Retina (tissue), 1 donor: ENCODE measurements at regions not wholly inside any gene's neighbourhood (a gene's known extent, or its start where the extent isn't known, plus 50 kb on each side); places are given as distances from the start of the nearest gene placed in this dataset.

Experiments
- DNase-seq: peaks from one replicate; pipeline ENCODE4 v3.0.0-alpha.2; 2016

DNA sequence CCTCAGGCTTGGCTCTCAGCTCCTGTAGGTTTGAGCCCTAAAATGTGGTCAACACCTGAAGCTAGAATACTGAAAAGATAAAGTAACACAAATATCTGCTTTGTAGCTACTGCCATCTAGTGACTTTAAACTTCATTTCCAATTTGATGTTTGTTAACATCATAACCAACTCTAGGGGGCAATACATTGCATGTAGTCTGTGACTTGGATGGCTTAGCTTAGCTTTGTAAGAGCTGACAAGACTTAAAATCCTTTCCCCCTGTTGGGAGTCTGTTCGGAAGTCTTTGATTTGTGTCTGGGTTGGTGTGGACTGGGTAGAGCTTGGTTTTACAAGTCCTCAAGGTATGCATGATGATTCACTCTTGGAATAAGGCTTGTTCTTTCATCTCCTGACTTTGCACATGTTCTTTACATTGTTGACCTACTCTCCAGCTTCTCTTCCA, 51.7 kb downstream of the SCN11A start:
- DNase-seq = peak; percentile 47

DNA sequence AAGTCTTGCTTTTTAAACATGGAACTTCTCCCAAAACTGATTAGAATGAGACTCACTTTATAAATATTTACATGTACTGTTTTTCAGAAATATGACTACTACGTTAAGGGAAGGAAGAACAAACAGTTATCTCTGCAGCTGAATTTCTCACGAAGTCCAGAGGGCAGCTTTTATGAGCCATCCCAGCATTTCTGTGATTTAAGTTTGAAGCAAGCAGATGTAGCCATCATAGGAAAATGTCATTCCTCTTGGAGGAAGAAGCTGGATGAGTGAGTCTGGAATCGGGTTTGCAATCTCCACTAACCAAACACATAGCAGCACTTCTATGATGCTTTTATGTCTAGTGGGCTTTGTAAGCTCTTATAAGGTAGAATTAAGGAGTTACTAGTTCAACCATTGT, 53.7 kb downstream of the SCN11A start:
- DNase-seq = no peak

DNA sequence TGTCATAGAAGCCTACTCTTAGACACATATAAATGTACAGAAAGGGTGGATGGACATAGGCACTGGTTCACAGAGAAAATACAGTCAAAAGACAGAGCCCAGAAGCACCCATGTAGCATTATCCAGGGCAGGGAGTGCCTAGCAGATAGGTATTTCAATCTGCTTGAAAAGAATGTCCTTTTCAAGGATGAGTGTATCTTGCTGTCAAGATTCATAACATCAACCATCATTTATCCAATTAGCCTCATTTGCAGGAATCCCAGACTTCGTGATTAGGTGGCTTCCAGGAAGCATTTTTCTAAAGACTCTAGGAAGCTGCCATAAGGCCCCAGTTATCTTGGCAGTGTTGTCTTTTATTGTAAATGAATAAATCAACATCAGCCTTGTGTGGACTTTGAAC, 55.6 kb downstream of the SCN11A start:
- no peak for DNase-seq

DNA sequence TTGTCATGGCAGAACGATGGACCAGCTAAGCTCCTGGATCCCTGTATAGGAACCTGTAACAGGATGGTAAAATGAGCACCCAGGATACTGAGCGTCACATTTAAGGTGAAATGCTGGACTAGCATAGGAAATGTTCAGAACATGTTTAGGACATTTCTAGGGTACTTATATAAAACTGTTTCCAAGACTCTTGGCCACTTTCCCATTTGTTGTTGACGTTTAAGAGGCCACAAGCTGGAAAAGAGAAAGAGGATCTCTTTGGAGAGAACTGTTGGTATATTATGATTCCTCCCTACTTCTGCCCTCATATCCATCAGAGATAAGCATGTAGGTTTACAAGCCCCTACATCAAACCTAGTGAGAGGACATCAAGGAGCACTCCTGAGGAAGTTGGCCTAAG, 57.5 kb downstream of the SCN11A start:
- no peak for DNase-seq

DNA sequence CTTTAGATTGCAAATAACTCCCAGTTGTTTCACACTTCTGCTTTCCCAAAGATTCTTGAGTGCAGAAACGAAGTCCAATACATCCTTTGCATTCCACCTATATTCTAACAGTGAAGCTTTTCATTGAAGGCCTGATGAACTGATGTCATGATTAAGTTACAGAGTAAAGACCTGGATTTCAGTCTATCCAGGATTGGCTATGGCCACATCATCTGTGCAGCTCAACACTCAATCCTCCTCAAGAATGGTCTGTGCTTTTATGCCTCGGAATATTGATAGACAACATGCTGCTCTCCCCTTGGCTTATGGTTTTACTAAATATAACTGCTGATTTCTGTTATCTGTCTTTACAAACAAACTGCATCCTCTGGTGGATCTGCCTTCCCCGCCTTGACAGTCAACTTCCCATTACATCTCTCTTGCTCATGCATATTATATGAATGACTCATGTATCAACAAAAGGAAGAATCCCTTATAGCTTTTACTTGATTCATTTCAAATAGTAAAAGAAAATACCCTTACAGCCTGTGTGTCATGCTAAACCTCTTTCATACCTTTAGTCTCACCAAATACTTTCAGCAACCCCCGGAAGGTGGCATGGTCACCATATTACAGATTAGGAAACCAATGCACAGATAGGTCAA, 59.5 kb downstream of the SCN11A start:
- no peak for DNase-seq

DNA sequence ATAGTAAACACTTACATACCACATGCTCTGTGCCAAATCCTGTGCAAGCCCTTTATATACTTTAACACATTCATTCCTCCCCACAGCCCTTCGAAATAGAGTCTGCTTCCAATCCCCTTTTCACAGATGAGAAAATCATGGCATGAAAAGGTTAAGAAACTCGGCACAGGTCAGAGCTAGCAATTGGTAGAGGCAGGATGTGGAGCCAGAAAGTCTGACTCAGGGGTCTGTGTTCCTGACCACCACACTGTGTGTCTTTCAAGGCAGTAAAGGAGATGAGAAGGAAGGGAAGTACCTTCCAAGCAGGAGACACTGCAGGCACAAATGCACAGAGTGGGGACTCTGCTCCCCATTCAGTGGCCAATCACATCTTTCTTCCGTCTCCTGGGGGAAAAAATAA, 61.1 kb downstream of the SCN11A start:
- no peak for DNase-seq

DNA sequence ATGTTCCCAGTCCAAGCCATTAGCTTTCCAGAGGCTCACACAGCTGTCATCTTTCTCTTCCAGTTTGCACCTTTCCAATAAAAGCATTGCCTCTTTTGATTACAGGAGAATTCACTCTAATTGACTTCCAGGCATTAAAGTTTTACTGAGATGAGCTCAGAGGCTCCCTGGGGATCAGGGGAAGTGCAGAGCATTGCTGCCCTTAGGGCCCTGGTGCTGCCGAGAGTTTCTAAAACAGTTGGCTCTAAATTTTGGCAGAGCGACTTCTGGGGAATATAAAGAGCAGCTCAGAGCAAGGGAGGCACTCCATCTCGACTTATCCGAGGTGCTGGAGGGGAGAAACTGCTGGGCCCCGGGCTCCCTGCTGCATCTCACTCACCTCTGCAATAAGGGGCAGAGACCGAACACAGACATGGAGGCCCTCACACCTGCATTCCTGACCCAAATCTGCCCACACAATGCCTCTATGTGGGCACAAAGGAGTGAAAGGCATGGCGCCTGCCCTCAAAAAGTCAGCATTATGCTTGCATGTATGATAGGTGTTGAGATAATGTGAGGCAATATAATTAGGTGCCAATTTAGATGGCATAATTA, 61.7 kb downstream of the SCN11A start:
- no peak for DNase-seq

DNA sequence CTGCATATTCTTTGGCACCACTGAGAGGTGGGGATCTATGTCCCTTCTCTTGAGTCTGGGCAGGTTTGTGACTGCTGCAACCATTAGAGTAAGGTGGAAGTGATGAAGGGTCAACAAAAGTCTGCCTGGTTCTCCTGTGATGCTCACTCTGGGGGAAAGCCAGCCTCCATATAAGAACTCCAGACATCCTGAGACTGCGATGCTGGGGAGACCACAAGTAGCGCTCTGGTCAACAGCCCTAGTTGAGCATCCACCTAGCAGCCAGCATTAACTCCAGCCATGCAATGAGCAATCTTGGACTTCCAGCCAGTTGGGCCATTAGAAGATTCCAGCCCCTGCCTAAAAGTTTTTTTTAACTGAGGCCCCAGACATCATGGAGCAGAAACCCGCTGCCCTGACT, 62.8 kb downstream of the SCN11A start:
- DNase-seq = no peak

DNA sequence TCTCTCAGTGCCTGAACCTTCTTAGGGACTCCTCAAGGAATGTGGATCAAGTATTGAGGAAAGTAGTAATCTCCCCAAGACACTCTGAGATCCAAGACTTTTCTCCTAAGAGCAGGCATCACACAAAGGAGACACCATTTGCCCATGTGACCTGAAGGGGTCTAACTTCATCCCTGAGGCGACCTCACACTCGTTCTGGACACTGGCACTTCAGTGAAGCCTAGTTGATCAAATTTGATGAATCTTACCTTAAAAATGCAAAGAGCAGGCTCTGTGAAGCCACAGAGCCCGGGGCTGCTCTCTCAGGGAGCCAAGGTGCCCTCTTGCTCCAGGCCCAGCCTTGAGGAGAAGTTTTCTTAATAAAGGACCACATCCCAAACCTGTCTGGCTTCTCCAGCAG, 64.3 kb downstream of the SCN11A start:
- DNase-seq = no peak

DNA sequence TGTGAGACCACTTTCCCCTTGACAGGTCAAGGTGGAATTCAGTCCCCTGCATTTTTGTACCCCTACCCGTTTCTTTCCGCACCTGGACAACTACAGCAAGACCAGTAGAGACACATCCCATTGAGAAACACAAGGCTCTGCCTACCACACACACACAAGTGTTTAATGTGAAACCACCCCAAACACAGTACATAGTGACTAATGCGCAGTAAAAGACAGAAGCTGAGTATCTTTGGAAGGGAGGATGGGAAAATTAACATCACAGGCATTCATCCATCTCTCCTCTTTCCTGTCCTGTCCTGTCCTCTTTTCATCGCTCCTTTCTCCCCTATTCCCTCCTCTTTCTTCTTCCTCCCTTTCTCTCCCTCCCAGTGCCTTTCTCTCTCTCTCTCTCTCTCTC, 64.8 kb downstream of the SCN11A start:
- DNase-seq = no peak

DNA sequence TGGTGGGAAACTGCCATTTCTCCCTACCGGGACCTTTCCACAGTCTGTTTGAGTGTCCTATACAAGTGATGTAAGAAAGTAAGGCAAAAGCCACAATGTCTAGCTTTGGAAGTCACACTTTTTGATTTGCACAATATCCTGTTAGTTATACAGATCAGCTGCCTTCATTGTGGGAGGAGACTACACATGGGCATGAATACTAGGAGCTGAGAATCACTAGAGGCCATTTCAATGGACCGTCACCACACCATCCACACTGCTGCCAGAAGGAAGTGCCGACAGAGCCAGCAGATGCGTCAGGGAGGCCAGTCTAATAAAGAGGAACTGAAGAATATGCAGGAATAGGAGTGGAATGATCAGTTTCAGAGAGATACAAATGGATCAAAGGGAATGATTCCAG, 65.8 kb downstream of the SCN11A start:
- no peak for DNase-seq

DNA sequence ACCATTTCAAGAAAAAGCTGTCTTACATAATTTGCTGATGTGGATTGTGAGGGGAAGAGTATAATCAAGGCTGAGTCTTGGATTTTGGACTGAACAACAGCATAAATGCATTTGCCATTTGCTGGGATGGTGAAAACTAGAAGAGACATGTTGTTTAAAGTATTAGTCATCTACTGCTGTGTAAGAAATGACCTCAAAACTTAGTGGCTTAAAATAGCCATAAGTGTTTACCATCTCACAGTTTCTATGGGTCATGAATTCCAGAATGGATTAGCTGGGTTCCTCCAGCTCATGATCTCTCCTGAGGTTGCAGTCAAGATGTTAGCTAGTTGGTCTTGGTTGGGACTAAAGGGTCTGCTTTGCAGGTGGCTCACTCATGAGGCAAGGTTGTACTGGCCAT, 66.2 kb downstream of the SCN11A start:
- DNase-seq = no peak

DNA sequence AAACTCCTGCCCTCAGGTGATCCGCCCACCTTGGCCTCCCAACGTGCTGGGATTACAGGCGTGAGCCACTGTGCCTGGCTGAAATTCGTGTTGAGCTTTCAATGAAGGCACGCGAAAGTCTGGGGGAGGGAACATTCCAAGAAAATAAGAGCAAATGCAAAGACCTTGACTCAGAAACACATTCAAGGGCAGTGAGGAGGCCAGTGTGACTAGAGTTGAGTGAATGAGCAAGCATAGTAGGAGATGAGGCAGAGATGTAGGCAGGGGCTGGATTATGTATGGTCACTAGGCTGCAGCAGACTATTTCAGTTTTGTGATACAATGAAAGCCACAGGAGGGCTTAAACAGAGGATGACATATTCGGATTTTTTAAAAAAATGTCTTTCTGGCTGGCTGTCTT, 67.0 kb downstream of the SCN11A start:
- DNase-seq = no peak

DNA sequence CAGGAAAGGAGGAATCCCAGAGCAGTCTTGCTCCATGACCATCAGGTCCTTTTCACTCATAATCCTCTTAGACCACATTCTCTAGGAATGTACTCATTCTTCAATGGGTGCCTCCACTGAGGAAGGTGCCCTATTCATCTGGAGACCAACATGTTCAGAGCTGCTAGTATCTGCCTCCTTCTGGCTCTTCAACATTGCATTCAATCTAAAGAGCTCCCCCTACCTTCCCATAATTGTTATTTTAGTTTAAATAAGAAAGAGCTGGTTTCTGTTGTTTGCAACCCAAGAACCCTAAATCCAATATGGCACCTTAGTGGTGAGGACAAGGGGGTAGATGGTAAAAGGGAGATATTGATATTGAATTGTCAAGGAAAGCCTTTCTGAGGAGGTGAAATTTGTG, 67.6 kb downstream of the SCN11A start:
- no peak for DNase-seq

DNA sequence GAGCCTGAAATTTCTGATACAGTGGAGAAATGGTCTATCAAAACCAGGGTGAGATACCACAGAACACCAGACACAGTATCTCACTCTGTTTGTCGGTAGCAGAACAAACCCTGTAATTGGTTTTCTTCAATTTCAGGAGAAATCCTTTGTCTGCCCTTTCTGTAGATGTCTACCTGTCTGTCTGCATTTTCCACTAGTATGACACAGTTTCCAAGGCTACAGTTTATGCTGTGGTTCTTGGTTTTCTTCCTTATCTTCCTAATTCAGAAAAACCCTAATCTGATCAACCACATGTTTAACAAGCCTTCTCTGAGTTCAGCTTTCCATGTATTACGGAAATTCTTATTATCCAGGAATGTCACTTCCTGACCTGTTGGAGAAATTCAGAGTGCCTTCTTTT, 70.8 kb downstream of the SCN11A start:
- DNase-seq = no peak

DNA sequence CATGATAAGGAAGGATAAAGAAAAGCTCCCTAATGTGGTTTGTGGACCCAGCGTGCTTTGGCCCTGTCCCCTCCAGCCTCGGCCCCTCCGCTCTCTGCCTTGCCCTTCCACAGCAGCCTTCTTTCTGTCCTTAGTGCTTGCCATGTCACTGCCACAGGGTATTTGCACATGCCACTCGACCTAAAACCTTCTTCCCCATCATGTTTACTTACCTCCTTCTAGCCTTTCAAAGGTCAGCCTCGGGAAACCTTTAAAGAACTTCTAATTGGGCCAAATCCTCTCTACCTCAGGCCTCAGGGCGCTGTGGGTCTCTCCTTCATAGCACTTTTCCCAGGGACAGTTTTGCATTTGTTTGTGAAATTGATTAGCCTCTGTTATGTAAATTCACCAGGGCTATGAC, 73.0 kb downstream of the SCN11A start:
- no peak for DNase-seq

DNA sequence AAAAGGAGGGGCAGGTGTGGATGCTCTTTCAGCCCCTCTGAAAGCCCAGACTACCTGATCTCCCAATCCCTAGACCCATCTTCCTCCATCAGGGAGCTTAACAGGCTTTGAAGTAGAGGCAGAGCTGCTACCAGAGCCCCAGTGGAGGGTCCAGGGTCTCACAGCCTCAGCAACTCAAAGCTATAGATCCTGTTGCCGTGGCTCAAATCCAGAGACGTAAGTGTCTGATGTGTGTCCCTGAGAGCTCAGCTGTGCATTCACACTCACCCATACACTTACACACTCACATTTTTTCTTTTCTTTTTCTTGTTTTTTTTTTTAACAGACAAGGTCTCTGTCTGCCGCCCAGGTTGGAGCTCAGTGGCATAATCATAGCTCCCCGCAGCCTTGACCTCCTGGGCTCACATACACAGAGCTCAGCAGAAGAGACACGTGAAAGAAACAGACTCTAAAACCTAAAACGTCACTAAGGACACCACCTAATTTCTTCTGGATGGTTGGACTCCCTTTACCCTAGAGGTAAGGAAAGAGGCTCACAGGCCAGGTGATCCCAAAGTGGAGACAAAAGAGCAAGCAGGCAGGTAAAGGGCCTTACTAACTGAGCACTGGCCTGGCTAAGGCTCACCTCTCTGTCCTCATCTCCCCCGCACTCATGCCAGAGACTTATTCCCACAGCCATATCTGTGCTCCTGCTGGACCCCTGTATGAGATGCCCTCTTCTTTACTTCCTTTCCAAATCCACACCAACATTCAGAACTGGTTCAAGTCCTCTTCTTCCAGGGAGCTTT, 80.7 kb downstream of the SCN11A start:
- DNase-seq = no peak

DNA sequence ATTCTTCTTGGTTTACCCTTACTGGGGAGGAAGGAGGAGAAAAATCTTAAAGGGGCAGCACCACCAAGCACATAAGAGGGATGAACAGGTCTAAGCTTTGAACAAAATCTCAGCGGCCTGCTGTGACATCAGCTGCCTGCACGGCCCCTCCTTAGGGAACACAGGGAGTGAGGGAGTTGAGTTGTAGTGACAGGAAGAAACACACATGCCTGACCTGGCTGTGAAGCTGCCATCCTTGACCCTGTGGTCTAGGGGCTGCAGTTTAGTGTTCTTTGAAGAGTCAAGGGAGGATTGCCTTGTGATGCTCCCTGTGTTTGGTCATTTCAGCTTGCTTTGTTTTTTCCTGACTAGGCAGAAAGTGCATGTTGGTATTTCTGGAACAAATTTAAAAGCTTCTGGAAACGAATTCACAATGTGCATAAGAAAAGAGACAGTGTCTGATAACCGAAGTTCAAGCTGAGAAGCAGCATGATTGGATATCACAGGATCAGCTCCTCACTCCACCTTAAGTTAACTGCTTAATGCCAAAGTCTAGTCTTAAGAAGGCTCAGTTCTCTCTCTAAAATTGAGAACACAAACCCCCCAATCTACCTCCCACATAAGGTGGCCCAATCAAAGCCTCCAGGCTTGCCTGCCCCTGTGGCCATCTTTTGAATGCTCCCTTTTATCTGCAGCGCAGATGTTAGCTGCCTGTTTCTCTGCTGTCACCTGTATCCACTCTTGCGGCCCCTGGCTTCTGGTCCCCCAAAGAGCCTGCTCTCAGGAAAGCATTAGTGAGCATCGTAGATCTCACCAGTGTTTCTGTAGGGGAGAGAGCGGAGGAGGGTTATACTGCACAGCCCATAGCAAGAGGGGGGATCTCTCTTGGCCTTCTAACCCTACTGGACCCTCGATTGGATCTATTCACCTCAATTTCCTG, 82.2 kb downstream of the SCN11A start:
- DNase-seq = no peak

DNA sequence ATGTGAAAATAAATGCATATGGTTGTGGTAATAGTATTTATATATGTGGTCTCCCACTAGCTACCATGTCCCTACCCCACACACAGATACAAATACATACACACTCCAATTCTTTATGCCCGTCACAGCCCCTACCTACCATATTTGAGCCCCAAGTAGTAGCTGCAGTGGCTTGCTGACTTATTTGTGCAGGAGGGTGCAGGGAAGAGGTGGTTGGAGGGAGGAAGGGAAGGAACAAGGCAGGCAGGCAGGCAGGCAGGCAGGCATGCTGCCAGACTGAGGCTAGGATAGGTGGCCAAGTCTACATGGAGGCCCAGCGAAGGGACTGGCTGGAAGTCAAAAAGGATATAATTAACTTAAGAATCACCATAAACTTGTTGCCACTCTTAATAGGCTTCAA, 82.9 kb downstream of the SCN11A start:
- DNase-seq = no peak

DNA sequence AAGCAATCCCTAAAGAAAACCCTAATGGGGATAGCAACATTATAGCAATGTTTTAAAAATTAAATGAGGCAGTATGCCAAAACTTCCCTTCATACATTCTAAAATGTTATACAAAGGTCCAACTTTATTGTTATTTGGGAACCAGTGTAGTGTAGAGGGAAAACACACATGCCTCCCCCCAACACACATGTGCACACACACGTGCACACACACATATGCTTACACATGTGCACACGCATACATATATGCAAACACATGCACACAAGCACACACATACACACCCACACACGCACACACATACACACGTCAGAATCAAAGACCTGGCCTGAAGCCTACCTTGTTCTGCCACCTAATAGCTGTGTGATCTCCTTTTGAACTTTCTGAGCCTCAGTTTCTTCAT, 83.3 kb downstream of the SCN11A start:
- no peak for DNase-seq

DNA sequence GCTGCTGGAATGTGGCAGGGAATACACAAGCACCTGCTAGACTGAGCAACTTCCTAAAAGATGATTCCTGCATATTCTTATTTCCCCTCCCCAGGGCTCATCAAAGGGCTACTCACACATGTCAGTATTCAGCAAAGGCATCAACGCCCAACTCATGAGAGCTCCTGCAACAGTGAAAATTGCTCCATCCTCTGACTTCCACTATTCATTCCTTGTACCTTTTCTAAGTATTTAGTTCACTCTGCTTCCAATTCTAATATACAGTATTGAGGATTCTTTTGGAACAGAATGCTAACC, 84.1 kb downstream of the SCN11A start:
- DNase-seq = no peak

DNA sequence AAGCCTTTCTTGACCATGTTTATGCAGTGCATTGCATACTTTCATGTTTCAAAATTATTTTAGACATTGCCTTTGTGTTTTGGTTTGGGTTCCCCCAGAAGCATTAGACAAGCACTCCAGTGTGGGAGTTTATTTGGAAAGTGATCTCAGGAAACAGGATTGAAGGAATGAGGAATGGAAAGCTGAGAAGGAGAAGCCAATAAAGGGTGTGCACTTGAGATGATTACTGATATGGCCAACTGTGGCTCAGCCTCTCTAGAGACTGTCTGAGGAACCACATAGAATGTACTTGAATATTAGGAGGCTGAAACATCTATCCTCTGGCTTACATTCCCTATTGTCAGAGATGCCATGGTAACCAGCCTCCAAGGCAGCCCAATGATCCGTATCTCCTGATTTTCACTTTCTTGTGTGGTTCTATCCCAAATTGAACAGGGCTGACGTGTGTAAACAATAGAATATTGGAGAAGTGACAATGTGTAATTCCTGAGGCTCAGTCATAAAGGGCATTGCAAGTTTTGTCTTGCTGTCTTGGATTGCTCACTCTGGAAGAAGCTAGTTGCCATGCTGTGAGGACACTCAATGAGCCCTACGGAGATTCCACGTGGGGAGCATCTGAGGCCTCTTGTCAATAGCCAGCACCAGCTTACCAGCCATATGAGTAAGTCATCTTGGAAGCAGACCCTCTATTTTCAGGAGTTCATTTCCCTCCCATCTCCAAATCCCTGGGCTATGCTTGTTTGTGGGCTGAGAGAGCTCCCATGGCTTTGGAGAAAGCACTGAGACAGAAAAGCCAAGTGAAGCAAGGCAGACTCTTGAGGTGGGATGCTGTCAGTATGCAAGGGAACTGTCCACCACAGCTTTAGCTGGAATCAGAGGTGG, 84.7 kb downstream of the SCN11A start:
- DNase-seq = no peak

DNA sequence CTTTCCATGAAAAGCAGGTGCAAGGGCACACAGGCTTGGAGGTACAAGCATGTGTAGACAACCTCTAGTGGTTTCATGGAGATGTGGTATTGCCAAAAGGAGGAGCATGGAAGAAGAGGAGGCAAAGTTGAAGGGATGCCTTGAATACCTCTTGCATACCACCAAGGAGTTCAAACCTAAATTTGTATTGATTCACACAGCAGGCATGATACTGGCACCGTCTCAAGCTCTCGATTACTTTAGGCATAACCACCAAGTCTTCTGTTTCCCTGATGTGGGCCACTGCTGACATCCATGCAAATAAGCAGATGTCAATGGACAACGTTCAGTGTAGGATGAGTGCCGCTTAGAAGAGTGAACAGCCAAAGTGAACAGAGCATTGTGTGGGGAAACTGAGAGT, 87.1 kb downstream of the SCN11A start:
- DNase-seq = no peak
